Spleen (tissue), 7 donors: ENCODE measurements at regions not wholly inside any gene's neighbourhood (a gene's known extent, or its start where the extent isn't known, plus 50 kb on each side); places are given as distances from the start of the nearest gene placed in this dataset.

ENCODE experiments used
- POLR2A ChIP-seq, 3 donors: fragments of 450-650 bp; IDR thresholded peaks; one replicate each; pipeline ENCODE4 v1.5.1; 2017; ENCODE audit warnings: antibody characterized with exemption in 3 of 3, mild to moderate bottlenecking in 1 of 3
- POLR2AphosphoS5 ChIP-seq, 3 donors: sonication (generic); formaldehyde crosslinking; IDR thresholded peaks; one replicate each; pipeline ENCODE4 v1.5.1; 2017; ENCODE audit warnings: antibody characterized with exemption in 3 of 3
- TF ChIP-seq, protein P1 (sequence below), 11 experiments: fragments of 200-600 bp in 7 of 11; fragments of 450-650 bp in 4 of 11; sonication (generic) in 4 of 11; IDR thresholded peaks in 8 of 11; conservative IDR thresholded peaks in 3 of 11; 1 replicate in 7 of 11; 2 replicates in 4 of 11; pipeline versions ENCODE4 v1.4.0 to v1.8.0; 2016 to 2021; ENCODE audit warnings: antibody characterized with exemption in 11 of 11, inconsistent platforms in 4 of 11, mild to moderate bottlenecking in 1 of 11
- donor health status: DM: no; HTN: no; CAD: no; lungs with moderate emphysema.
- donor health status: DM: no; HTN: no; CAD: no.
- donor health status: DM: no; HTN: no; CAD: no.

DNA sequence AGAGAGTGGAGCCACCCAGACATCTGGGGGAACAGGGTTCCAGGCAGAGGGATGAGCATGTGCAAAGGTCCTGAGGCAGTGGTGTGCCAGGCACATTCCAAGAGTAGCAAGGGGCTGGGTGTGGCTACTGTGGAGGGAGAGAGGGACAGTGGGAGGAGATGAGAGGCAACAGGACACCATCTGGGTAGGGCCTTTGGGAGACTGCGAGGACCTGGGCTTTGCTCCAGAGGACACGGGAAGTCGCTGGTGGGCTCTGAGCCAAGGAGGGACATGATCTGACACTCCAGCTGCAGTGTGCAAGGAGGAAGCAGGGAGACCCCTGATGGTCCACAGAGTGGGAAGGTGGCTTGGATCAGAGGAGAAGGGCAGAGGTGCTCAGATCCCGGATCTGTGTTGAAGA lies 56.7 kb upstream of the MED9 start:
- TF ChIP-seq POLR2AphosphoS5 (IDR thresholded peaks at IDR 0.05) (peak in 1 of 3 donors; percentile 19), POLR2A (IDR thresholded peaks at IDR 0.05) (no peak)
- TF ChIP-seq, protein P1, sequence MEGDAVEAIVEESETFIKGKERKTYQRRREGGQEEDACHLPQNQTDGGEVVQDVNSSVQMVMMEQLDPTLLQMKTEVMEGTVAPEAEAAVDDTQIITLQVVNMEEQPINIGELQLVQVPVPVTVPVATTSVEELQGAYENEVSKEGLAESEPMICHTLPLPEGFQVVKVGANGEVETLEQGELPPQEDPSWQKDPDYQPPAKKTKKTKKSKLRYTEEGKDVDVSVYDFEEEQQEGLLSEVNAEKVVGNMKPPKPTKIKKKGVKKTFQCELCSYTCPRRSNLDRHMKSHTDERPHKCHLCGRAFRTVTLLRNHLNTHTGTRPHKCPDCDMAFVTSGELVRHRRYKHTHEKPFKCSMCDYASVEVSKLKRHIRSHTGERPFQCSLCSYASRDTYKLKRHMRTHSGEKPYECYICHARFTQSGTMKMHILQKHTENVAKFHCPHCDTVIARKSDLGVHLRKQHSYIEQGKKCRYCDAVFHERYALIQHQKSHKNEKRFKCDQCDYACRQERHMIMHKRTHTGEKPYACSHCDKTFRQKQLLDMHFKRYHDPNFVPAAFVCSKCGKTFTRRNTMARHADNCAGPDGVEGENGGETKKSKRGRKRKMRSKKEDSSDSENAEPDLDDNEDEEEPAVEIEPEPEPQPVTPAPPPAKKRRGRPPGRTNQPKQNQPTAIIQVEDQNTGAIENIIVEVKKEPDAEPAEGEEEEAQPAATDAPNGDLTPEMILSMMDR (IDR thresholded peaks at IDR 0.05 in 8 of 11, conservative IDR thresholded peaks at IDR 0.05 in 3 of 11), result no peak
